ENCODE measurements at regions not wholly inside any gene's neighbourhood (a gene's known extent, or its start where the extent isn't known, plus 50 kb on each side); places are given as distances from the start of the nearest gene placed in this dataset.
"Not testable (repeated sequence)": the region's sequence is repeated elsewhere in the genome, so short reads cannot be mapped to it uniquely, and the experiment has no call there.

DNA sequence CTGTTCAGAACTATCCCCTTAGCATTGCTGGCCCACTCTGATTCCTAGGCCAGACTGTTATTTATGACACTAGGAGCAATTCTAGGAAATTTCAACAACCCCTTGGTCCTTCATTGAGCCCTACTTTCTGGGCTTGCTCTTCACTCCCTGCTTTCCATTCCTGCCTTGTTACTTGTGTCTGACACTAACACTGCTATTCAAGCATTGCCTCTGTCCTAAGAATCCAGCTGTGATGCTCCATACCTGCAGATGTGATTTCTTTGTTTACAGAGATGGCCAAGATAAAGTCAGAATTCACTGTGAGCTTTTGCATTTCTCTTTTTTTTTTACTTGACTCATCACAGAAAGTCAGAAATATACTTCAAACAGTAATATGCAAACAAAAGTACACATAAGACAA lies 377.2 kb upstream of the GOT2 start:
- no peak for DNase-seq

DNA sequence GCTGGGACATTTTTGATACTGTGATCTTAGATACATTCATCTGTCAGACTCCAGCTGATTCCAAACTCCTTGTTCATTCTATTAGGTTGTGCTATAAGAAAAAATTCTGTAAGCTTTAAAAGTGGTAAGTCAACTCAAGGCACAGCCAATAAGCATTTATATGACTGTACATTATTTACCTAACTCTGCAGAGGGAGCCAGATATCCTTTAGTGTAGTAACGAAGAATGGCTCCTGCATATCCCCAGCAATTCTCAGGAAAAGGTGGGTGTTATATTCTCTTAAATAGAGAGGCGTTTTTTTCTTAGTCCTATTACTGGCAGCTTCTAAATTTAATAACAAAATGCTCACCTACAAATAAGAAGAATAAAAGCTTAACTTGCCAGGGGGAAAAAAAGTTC lies 374.3 kb upstream of the GOT2 start:
- no peak for DNase-seq

DNA sequence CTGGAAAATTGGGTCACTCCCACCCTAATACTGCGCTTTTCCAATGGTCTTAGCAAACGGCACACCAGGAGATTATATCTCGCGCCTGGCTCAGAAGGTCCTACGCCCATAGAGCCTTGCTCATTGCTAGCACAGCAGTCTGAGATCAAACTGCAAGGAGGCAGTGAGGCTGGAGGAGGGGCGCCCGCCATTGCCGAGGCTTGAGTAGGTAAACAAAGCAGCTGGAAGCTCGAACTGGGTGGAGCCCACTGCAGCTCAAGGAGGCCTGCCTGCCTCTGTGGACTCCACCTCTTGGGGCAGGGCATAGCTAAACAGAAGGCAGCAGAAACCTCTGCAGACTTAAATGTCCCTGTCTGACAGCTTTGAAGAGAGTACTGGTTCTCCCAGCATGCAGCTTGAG lies 362.6 kb upstream of the GOT2 start:
- not testable (repeated sequence) for DNase-seq

DNA sequence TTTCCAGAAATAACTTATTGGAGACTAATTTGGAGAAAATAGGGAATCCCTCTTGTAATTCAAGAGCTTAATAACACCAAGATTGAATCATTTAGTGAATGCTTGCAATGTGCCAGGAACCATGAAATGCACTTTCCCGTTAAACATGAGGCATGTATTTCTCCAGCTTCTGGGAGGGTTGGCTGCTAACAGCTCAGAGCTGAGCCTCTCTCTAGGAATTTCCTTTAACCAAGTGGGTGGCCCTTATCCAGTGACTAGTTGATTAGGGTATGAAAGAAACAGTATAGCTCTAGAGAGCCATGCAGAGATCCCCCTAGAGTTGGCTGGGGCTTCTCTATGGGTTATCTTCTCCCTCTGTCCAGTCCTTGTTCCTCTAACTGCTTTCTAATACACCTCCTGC lies 356.4 kb upstream of the GOT2 start:
- no peak for DNase-seq

DNA sequence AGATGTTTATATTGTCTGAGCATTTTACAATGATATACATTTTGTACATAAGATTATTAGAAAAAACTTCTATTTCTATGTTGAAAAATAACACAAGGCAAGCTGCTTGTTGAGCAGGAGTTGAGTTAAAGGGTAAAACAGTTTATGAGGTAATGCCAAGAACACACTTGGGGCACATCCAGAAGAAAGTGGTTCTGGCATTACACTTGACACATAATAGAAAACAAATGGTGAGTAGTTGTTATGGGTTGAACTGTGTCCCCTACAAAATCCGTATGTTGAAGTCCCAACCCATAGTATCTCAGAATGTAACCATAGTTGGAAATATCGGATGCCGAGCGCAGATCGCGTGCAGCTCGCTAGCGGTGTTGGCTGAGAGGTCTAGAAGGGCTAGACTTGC lies 354.3 kb upstream of the GOT2 start:
- no peak for DNase-seq

DNA sequence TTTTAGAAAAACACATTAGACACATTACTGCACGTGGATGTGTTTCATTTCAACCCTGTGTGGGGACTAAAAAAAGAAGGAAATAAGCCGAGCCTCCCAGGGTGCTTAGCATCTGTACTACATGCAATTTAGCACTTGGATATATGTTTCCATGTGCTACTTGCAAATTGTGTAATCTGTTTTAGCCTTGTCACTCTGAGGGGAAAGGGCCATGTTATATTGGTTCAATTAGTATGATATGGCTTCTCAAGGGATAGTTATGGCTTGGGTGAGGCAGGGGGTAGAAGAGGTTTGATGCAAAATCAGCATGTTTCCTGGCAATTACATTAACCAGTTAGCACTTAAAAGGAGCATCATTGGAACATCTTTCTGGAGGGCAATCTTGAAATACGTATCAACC lies 353.5 kb upstream of the GOT2 start:
- DNase-seq = no peak

DNA sequence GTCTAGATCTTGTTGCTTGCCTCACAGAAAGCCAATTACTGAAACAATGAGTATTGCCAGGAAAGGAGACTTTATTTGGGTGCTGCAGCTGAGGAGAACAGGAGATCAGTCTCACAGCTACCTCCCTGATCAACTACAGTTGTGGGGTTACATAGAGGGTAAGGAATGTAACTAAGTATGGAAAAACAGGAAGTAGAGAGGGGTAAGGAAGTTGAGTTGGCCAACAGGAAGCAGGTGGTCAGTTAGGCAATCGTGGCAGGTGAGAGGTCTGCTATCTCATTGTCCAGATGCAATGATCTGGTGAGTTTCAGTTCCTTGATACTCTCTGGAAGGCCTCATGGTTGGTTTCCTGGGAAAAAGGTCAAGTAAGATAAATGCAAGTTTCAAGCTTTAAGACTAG lies 333.1 kb upstream of the GOT2 start:
- DNase-seq = no peak

DNA sequence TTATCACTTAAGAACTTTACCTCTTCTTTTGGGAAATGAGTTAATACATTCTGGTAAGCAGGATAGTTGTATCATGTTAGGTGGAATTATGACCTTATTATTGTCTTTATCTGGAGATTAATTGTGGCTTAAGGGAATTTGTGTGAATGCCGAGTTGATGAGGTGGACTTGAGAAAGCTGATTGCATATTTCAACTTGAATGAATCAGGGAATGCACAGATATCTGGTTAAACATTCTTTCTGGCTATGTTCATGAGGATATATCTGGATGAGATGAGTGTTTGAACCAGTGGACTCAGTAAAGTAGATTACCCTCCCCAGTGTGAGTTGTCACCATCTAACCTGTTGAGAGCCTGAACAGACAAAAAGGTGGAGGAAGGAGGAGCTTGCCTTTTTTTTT lies 326.1 kb upstream of the GOT2 start:
- no peak for DNase-seq

DNA sequence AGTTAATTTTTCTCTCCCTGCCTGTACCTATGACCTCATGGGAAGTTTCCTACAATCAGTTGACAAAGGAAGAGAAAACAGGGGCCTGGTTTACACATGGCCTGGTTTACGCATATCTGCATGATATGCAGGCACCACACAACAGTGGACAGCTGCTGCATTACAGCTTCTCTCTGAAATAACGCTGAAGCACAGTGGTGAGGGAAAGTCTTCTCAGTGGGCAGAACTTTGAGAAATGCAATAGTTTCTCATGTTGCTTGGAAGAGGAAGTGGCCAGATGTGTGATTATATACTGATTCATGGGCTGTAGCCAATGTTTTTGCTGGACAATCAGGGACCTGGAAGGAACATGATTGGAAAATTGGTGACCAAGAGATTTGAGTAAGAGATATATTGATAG lies 324.1 kb upstream of the GOT2 start:
- no peak for DNase-seq

DNA sequence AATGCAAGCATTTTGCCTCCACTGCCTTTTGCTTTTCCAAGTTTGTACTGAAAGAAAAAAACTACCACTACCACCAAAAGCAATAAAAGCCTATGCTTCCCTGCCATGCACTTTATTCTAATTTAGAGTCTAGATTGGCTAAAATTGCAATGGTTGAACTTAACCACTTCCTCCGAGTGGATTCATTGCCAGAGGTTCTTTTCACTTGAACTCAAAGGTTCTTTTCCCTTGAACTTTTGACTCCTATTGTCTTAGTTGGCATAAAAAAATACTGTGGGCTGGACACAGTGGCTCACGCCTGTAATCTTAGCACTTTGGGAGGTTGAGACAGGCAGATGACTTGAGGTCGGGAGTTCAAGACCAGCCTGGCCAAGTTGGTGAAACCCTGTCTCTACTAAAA lies 319.8 kb upstream of the GOT2 start:
- no peak for DNase-seq

DNA sequence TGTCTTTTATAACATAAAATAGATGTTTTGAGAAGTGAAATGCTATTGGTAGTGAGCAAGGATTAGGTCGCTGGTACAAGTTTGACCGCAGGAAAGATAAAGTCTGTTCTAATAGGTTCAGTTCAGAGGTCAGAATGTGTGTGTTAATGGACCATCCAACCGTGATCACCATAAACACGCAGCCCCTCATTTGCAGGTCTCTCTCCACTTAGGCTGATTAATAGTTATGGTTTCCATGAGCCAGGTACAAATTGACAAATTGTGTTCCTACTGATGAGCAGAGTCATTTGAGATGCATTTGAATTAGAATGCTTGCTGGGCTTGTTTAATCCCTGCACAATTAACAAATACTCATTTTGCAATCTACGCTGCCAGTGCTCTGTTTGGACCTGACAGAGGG lies 318.1 kb upstream of the GOT2 start:
- DNase-seq = no peak

DNA sequence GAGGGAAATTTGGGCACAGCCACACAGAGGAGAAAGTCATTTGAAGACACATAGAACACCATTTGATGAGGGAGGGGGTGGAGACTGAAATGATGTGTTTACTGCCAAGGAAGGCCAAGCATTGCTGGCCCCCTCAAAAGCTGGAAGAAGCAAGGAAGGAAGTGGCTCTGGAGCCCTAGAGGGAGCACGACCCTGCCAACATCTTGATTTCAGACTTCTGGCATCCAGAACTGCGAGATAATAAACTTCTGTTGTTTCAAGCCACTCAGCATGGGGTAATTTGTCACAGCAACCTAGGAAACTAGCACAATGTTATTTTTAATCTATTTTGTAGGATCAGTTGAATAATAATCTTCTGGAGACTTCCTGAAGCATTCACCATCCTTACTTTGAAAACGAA lies 314.8 kb upstream of the GOT2 start:
- DNase-seq = no peak

DNA sequence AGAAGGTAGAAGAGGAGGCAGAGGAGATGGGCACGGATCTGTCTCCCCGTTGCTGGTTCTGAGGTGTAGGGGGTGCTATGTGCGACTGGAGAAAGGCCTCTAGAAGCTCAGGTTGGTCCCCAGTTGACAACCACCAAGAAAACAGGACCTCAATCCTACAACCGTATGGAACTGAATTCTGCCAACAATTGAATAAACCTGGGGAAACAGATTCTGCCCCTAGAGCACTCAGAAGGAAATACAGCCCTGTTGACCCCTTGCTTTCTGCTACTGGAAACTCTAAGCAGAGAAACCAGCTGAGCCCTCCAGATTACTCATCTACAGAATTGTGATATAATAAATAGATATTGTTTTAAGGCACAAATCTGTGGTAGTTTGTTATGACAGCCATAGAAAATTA lies 313.0 kb upstream of the GOT2 start:
- DNase-seq = no peak

DNA sequence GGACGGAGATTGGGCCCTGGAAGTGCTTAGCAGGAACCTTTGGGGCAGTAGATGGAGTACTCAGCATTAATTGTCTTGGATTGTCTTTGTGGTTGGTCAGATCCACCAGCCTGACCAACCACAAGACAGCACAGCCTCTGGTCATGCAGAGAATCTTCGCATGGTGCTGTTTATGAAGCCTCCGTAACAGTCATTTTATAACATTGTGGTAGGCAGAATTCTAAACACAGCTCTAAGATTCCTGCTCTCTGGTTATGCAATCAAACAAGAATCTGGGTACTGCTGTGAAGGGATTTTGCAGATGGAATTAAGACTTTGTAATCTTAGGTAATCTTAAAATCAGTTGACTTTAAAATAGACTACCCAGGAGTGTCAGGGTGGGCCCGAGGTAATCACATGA lies 312.2 kb upstream of the GOT2 start:
- no peak for DNase-seq

DNA sequence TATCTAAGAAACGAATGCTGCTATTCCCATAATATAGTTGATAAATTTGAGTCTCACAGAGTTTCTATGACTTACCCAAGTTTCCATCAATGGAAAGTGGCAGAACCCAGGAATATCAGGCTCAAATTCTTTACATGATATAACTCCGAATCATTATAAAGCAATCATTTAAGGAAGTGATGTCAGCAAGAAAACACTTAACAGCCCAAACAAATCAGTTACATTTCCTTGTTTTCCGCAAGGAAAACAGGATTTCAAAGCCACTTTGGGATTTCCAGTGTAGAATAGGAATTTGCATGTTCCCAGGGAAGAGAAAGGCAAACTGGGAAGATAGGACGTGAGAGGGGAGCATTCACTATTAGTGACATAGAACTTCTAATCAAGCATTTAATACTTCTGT lies 311.4 kb upstream of the GOT2 start:
- DNase-seq = no peak

DNA sequence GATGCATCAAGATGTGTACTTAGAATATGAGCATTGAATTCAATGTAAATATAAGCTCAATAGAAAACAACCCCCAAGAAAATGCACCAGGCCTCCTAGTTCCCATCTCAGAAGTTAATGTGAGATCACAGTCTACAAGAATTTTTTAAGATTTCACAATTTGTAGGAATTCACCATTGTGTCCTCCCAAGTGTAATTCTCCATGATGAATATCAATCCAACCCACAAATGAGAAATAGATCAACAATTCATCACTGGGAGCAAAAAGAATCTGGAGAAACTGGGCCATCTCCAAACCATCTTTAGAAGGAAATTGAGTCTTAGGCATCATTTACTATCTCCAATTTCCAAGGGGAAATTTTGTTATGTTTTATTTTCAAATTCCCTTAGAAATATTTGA lies 310.5 kb upstream of the GOT2 start:
- no peak for DNase-seq

DNA sequence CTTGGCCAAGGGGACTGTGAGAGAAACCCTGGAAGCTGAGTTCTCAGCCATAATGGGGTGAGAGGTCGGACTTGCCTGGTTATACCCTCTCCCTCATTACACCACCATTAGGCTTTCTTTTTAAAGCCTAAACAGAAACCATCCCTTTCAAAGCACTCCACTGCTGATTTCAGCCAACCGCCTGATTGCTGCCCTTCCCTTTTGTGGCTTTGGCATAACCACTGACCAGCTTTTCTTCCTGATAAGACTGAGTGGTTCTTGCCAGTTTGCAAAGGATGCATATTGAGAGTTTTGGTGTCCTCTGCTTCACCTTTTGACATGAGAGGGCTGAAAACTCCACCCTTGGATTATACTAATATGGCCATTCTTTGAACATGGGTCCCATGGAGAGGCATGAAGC lies 308.2 kb upstream of the GOT2 start:
- DNase-seq = no peak

DNA sequence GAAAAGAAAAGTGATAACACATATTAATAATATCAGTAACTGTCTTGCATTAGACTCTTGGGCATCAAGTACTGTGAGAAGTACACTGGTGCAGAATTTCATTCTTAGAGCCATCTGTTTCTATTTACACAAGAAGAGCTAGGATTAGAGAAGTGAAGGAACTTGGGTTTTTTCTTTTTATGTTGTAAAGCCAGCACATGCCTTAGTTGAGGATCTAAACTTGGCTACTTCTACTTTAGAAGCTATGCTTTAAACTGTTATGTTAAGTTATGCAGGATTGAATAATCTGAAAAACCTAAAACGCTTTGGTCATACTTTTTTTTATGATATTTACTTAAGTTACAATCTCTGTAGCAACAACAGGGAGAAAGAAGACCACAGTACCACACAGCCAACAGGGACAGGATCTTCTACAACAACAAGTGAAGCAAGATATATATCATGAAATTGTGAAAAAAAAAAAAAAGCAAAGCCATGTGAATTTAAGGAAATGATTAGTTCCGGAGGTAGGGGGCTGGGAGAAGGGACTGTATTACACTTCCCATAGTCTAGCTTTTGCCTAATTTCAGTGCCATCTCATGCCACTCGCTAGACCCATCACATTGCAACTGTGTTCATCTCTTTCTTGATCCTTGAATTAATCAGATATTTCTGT lies 305.1 kb upstream of the GOT2 start:
- no peak for DNase-seq

DNA sequence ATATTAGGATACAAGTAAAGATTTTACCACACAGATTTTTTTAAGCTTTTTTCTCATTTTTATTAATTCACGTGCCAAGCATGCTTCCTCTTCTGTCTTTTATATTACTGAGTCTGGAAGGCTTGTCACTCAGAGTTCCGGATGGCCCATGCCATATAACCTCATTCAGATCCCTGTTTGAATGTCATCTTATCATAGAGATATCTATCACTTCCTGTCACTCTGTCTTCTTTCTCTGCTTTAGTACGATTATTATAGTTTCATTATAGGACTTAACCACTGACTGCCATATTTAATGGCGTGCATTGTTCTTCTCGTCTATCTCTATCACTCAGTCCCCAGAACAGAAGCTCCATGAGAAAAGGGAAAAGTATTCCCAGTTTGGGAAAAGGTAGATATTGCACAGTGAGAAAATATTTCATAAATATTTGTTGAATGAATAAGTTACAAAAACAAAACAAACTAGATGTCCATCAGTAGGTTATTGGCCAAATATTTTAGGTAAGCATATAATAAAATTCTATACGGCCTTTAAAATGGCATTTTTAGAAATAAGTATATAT lies 296.9 kb upstream of the GOT2 start:
- no peak for DNase-seq

DNA sequence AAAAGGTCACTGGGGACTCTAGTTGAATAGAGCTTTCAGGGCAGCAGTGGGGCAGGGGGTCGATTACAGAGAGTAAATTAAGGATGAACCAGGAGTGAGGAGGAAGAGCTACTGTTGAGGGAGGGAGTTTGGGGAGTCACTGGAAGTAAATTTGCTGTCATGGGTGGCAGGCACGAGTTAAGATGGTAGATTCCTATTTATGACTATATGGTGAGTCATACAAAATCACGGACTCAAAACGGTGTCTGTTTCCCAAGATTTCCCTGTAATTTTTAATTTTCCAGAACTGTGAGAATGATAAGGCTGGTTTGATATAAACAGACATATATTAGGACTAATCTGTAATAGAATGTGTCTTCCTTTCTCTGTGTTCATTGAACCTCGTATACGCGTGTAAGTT lies 287.6 kb upstream of the GOT2 start:
- DNase-seq = no peak

DNA sequence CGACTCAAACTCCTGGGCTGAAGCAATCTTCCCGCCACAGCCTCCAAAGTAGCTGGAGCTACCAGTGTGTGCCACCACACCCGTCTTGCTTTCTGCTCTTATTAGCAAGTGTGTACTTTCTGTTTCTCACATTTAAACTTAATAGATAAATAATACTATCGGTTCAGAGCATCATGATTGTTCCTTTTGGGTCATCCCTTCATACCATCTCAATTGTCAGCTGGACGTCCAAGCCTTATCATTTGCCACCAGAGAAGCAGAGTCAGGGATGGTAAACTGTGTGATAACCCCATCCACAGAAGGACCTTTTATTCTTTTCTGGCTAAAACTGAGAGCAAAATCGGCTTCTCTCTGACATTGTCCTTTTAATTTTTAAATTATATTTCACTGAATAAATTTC lies 279.8 kb upstream of the GOT2 start:
- no peak for DNase-seq

DNA sequence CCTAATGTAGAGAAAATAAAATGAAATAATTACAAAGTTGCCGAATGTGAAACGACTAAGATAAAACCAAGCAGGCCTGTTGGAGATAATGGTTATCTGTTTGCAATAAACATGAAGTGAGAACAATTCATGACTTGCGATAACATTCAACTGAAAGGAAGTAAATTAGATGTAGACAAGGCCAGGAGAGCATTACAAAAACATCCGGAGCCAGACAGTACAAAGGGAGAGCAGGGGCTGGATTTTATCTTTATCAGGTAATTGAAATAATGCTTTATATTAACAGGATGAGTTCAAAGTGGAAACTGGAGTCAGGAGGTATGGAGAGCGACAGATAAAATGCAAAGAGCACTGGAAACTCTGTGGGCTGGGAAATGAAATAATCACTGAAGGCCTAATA lies 265.6 kb upstream of the GOT2 start:
- DNase-seq = no peak

DNA sequence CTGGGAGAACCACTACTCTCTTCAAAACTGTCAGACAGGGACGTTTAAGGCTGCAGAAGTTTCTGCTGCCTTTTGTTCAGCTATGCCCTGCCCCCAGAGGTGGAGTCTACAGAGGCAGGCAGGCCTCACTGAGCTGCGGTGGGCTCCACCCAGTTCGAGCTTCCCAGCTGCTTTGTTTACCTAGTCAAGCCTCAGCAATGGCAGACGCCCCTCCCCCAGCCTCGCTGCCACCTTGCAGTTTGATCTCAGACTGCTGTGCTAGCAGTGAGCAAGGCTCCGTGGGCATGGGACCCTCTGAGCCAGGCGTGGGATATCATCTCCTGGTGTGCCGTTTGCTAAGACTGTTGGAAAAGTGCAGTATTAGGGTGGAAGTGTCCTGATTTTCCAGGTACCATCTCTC lies 258.6 kb upstream of the GOT2 start:
- DNase-seq = not testable (repeated sequence)

DNA sequence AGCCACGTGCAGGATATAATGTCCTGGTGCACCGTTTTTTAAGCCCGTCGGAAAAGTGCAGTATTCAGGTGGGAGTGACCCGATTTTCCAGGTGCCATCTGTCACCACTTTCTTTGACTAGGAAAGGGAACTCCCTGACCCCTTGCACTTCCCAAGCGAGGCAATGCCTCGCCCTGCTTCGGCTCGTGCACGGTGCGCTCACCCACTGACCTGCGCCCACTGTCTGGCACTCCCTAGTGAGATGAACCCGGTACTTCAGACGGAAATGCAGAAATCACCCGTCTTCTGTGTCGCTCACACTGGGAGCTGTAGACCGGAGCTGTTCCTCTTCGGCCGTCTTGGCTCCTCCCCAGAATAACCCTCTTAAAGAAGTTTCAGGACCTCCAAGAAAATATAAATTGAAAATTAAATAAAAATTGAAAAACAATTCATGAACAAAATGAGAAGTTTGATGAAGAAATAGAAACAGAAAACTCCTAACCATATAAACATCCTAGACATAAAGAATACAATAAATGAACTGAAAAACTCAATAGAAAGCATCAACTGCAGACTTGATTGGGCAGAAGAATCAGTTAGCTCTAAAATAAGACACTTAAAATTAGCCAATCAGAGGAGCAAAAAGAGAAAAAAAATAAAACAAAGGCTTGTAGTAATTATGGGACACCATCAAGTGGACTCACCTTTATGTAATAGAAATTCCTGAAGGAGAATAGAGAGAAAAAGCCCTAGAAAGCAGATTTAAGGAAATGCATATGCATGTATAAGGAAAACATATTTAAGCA lies 249.3 kb upstream of the GOT2 start:
- not testable (repeated sequence) for DNase-seq

DNA sequence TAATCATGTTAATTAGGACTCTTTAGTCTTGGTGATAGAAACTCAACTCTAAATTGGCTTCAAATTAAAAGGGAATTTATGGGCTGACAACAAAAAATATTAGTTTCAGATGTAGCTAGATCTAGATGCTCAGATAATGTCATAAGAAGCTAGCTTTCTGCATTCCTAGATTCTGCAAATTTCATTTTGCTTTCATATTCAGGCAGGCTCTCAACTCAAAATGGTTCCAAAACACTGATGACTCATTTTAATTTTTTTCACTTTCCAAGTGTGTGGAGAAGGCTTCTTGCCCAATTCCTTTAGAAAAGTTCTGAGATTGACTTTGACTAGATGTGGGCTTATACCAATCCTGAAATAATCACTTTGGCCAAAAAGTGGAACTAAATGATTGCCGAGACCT lies 236.7 kb upstream of the GOT2 start:
- DNase-seq = no peak

Data from stimulated activated CD4-positive, alpha-beta T cell treated with anti-CD3 and anti-CD28 coated beads, Interleukin-15, amount 100 ng/mL, for 24 hours (primary cell).